ENCODE measurements at regions not wholly inside any gene's neighbourhood (a gene's known extent, or its start where the extent isn't known, plus 50 kb on each side); places are given as distances from the start of the nearest gene placed in this dataset.
A peak's percentile ranks its signal among the peaks of the same experiment; 100 is the strongest.
"Not testable (repeated sequence)": the region's sequence is repeated elsewhere in the genome, so short reads cannot be mapped to it uniquely, and the experiment has no call there.

GRCh38 chr6:13874191-13874549, 50.6 kb upstream of the RNF182 start:
- Histone ChIP-seq H3K9me3 (ENCODE audit: control insufficient read depth in 4 of 4, insufficient read depth in 3 of 4, low read length in 3 of 4) (peaks cover 0 to 2% (median 0%) of the 10 kb centered on the region in 4 donors), H3K4me3 (no peak overlapping the region), H3K27ac (ENCODE audit: low read depth in 1 of 2, low read length in 1 of 2) (no peak overlapping the region), H3K36me3 (ENCODE audit: control insufficient read depth in 4 of 4, insufficient read depth in 4 of 4, low read length in 4 of 4) (no peaks in the 10 kb centered on the region), H3K9ac (ENCODE audit: insufficient read depth in 1 of 2, low read length in 2 of 2) (peak overlapping the region in 1 of 2 donors; percentile 26), H3K4me1 (ENCODE audit: control insufficient read depth in 5 of 5, insufficient read depth in 5 of 5, low read length in 5 of 5) (peaks cover 0 to 10% (median 3%) of the 10 kb centered on the region in 5 donors), H3K27me3 (ENCODE audit: control insufficient read depth in 3 of 3, insufficient read depth in 3 of 3, low read length in 2 of 3) (no peaks in the 10 kb centered on the region)
- 65% methylated on average over 8 of the region's 8 CpGs for WGBS, 2 donors
- TF ChIP-seq CTCF (IDR thresholded peaks at IDR 0.05; ENCODE audit: control extremely low read depth, extremely low read depth), result no peak
- DNase-seq, result no peak
- no peak for ATAC-seq (ENCODE audit: insufficient read depth, low FRiP score)

GRCh38 chr6:13873288-13874190, 51.2 kb upstream of the RNF182 start:
- Histone ChIP-seq H3K36me3 (ENCODE audit: control insufficient read depth in 4 of 4, insufficient read depth in 4 of 4, low read length in 4 of 4) (no peaks in the 10 kb centered on the region), H3K4me3 (peak overlapping the region; percentile 36), H3K9me3 (ENCODE audit: control insufficient read depth in 4 of 4, insufficient read depth in 3 of 4, low read length in 3 of 4) (peaks cover 0 to 2% (median 0%) of the 10 kb centered on the region in 4 donors), H3K4me1 (ENCODE audit: control insufficient read depth in 5 of 5, insufficient read depth in 5 of 5, low read length in 5 of 5) (peaks cover 0 to 10% (median 3%) of the 10 kb centered on the region in 5 donors), H3K27ac (ENCODE audit: low read depth in 1 of 2, low read length in 1 of 2) (peak overlapping the region in 1 of 2 donors; percentile 4), H3K27me3 (ENCODE audit: control insufficient read depth in 3 of 3, insufficient read depth in 3 of 3, low read length in 2 of 3) (no peaks in the 10 kb centered on the region), H3K9ac (ENCODE audit: insufficient read depth in 1 of 2, low read length in 2 of 2) (peak overlapping the region in 1 of 2 donors; percentile 26)
- DNase-seq, result peak; percentile 57 to 76 (median 76)
- peak; percentile 43 for TF ChIP-seq CTCF (IDR thresholded peaks at IDR 0.05; ENCODE audit: control extremely low read depth, extremely low read depth)
- WGBS, 2 donors, result 3 to 6% methylated on average over 47 to 49 of the region's 49 CpGs
- ATAC-seq (ENCODE audit: insufficient read depth, low FRiP score), result peak; percentile 78

GRCh38 chr6:13872681-13873080, 52.1 kb upstream of the RNF182 start:
- ATAC-seq (ENCODE audit: insufficient read depth, low FRiP score), result no peak
- Histone ChIP-seq H3K36me3 (ENCODE audit: control insufficient read depth in 4 of 4, insufficient read depth in 4 of 4, low read length in 4 of 4) (no peaks in the 10 kb centered on the region), H3K27ac (ENCODE audit: low read depth in 1 of 2, low read length in 1 of 2) (no peak overlapping the region), H3K4me1 (ENCODE audit: control insufficient read depth in 5 of 5, insufficient read depth in 5 of 5, low read length in 5 of 5) (peaks cover 0 to 10% (median 3%) of the 10 kb centered on the region in 5 donors), H3K4me3 (no peak overlapping the region), H3K9me3 (ENCODE audit: control insufficient read depth in 4 of 4, insufficient read depth in 3 of 4, low read length in 3 of 4) (no peaks in the 10 kb centered on the region), H3K27me3 (ENCODE audit: control insufficient read depth in 3 of 3, insufficient read depth in 3 of 3, low read length in 2 of 3) (no peaks in the 10 kb centered on the region), H3K9ac (ENCODE audit: insufficient read depth in 1 of 2, low read length in 2 of 2) (no peak overlapping the region)
- WGBS, 2 donors, result 39 to 80% methylated on average over 2 of the region's 2 CpGs
- no peak for TF ChIP-seq CTCF (IDR thresholded peaks at IDR 0.05; ENCODE audit: control extremely low read depth, extremely low read depth)
- DNase-seq, result no peak

GRCh38 chr6:13872006-13872405, 52.7 kb upstream of the RNF182 start:
- H3K4me1 ChIP-seq (ENCODE audit: control insufficient read depth in 5 of 5, insufficient read depth in 5 of 5, low read length in 5 of 5); H3K36me3 ChIP-seq (ENCODE audit: control insufficient read depth in 4 of 4, insufficient read depth in 4 of 4, low read length in 4 of 4); H3K4me3 ChIP-seq; H3K9me3 ChIP-seq (ENCODE audit: control insufficient read depth in 4 of 4, insufficient read depth in 3 of 4, low read length in 3 of 4); H3K9ac ChIP-seq (ENCODE audit: insufficient read depth in 1 of 2, low read length in 2 of 2); ATAC-seq (ENCODE audit: insufficient read depth, low FRiP score); H3K27ac ChIP-seq (ENCODE audit: low read depth in 1 of 2, low read length in 1 of 2); H3K27me3 ChIP-seq (ENCODE audit: control insufficient read depth in 3 of 3, insufficient read depth in 3 of 3, low read length in 2 of 3); DNase-seq: not testable (repeated sequence)
- 96 to 97% methylated on average over 22 to 23 of the region's 23 CpGs for WGBS, 2 donors

All from lung (tissue), 11 donors.